NOMO-1 treated with dmso at 0.1 percent for 144 hours (cell line): ENCODE measurements at regions not wholly inside any gene's neighbourhood (a gene's known extent, or its start where the extent isn't known, plus 50 kb on each side); places are given as distances from the start of the nearest gene placed in this dataset.

ENCODE experiments used
- DNase-seq: peaks from one replicate; lab custom pipeline; 2025; ENCODE audit not compliant: unreplicated experiment; lab: John Stamatoyannopoulos, UW

- DNase-seq, result no peak
These were observed 451.4 kb downstream of the WDR72 start for GRCh38 chr15:53307952-53308624.

- no peak for DNase-seq
These were observed 453.9 kb downstream of the WDR72 start for GRCh38 chr15:53305554-53305953.

- DNase-seq, result no peak
These were observed 454.4 kb downstream of the WDR72 start for GRCh38 chr15:53305101-53305500.

- no peak for DNase-seq
These were observed 461.6 kb downstream of the WDR72 start for GRCh38 chr15:53297828-53298227.

GRCh38 chr15:53296603-53297002 lies 462.9 kb downstream of the WDR72 start:
- DNase-seq, result no peak

GRCh38 chr15:53295574-53295973 lies 463.9 kb downstream of the WDR72 start:
- DNase-seq, result no peak

- no peak for DNase-seq
These were observed 470.9 kb downstream of the WDR72 start for GRCh38 chr15:53288542-53288941.

GRCh38 chr15:53274630-53275029 lies 484.5 kb upstream of the ONECUT1 start:
- DNase-seq, result no peak

GRCh38 chr15:53272116-53272515 lies 482.0 kb upstream of the ONECUT1 start:
- no peak for DNase-seq

GRCh38 chr15:53266176-53266575 lies 476.0 kb upstream of the ONECUT1 start:
- no peak for DNase-seq

GRCh38 chr15:53260647-53261046 lies 470.5 kb upstream of the ONECUT1 start:
- DNase-seq, result no peak

GRCh38 chr15:53256457-53256856 lies 466.3 kb upstream of the ONECUT1 start:
- no peak for DNase-seq

- no peak for DNase-seq
These were observed 465.9 kb upstream of the ONECUT1 start for GRCh38 chr15:53256043-53256442.

- DNase-seq, result no peak
These were observed 461.9 kb upstream of the ONECUT1 start for GRCh38 chr15:53251996-53252395.

GRCh38 chr15:53251523-53251922 lies 461.4 kb upstream of the ONECUT1 start:
- DNase-seq, result no peak

GRCh38 chr15:53247041-53247708 lies 457.0 kb upstream of the ONECUT1 start:
- DNase-seq, result no peak

GRCh38 chr15:53246404-53246803 lies 456.3 kb upstream of the ONECUT1 start:
- no peak for DNase-seq

GRCh38 chr15:53233801-53234200 lies 443.7 kb upstream of the ONECUT1 start:
- DNase-seq, result no peak

GRCh38 chr15:53230473-53230872 lies 440.3 kb upstream of the ONECUT1 start:
- no peak for DNase-seq

- no peak for DNase-seq
These were observed 436.4 kb upstream of the ONECUT1 start for GRCh38 chr15:53226559-53226958.

GRCh38 chr15:53225781-53226180 lies 435.6 kb upstream of the ONECUT1 start:
- DNase-seq, result no peak

- no peak for DNase-seq
These were observed 434.2 kb upstream of the ONECUT1 start for GRCh38 chr15:53224371-53224770.

- no peak for DNase-seq
These were observed 433.7 kb upstream of the ONECUT1 start for GRCh38 chr15:53223815-53224214.
